SK-N-SH (cell line): ENCODE measurements at regions not wholly inside any gene's neighbourhood (a gene's known extent, or its start where the extent isn't known, plus 50 kb on each side); places are given as distances from the start of the nearest gene placed in this dataset.

Experiments
- CTCF ChIA-PET: fragments of 300-600, 350-600 bp; formaldehyde crosslinking; extraction: SDS; loops from one replicate; lab custom pipeline; 2021; lab: Yijun Ruan, JAX
- POLR2A ChIA-PET: fragments of 350-600 bp; sonication (Branson Sonifier 250); formaldehyde crosslinking; extraction: SDS; loops from one replicate; lab custom pipeline; 2020; ENCODE audit warnings: antibody characterized with exemption, inconsistent platforms; lab: Yijun Ruan, JAX
- DNase-seq: peaks from one replicate; pipeline ENCODE4 v3.0.0; 2012
- H2AFZ ChIP-seq: fragments of 200-600 bp; sonication (generic); 2 replicates; pipeline ENCODE4 v1.8.1; 2016; ENCODE audit warnings: antibody characterized with exemption, mild to moderate bottlenecking, low read depth
- H3F3A ChIP-seq: fragments of 200-600 bp; sonication (generic); replicated peaks from 2 replicates; pipeline ENCODE3; 2016; ENCODE audit warnings: antibody characterized with exemption, mild to moderate bottlenecking; ENCODE audit not compliant: insufficient read depth
- H3K27ac ChIP-seq, 2 experiments: fragments of 200-500 bp in 1 of 2; fragments of 200-600 bp in 1 of 2; sonication (Bioruptor generic) in 1 of 2; sonication (generic), shearing (Covaris generic) in 1 of 2; 2 replicates each; pipeline versions ENCODE4 v1.5.1 to v1.6.1; 2014 to 2016; ENCODE audit warnings: low read depth in 2 of 2, inconsistent platforms in 1 of 2, low read length in 1 of 2, mild to moderate bottlenecking in 1 of 2, mixed read lengths in 1 of 2
- H3K27me3 ChIP-seq: fragments of 200-600 bp; sonication (generic), shearing (Covaris generic); 2 replicates; pipeline ENCODE4 v1.6.1; 2016; ENCODE audit warnings: mixed run types; ENCODE audit not compliant: insufficient read depth
- H3K36me3 ChIP-seq, 2 experiments: fragments of 200-500 bp in 1 of 2; fragments of 200-600 bp in 1 of 2; sonication (Bioruptor generic) in 1 of 2; sonication (generic) in 1 of 2; replicated peaks in 1 of 2; 2 replicates each; pipeline versions ENCODE3 to v1.5.1; 2014 to 2016; ENCODE audit warnings: low read length in 1 of 2, mild to moderate bottlenecking in 1 of 2; ENCODE audit not compliant: insufficient read depth in 2 of 2, control insufficient read depth in 1 of 2
- H3K4me1 ChIP-seq, 2 experiments: fragments of 200-500 bp in 1 of 2; fragments of 200-600 bp in 1 of 2; sonication (Bioruptor generic) in 1 of 2; sonication (generic), shearing (Covaris generic) in 1 of 2; 2 replicates each; pipeline versions ENCODE4 v1.5.1 to v1.6.1; 2014 to 2016; ENCODE audit warnings: low read depth in 1 of 2, low read length in 1 of 2, mixed run types in 1 of 2; ENCODE audit not compliant: insufficient read depth in 2 of 2, control insufficient read depth in 1 of 2
- H3K4me2 ChIP-seq: fragments of 200-600 bp; sonication (generic), shearing (Covaris generic); 2 replicates; pipeline ENCODE4 v1.6.1; 2017; ENCODE audit warnings: mixed run types
- H3K4me3 ChIP-seq, 2 experiments: fragments of 200-500 bp in 1 of 2; fragments of 200-600 bp in 1 of 2; sonication (Bioruptor generic) in 1 of 2; sonication (generic), shearing (Covaris generic) in 1 of 2; 2 replicates each; pipeline versions ENCODE4 v1.5.1 to v1.8.1; 2014 to 2016; ENCODE audit warnings: low read depth in 2 of 2, inconsistent platforms in 1 of 2, low read length in 1 of 2, mild to moderate bottlenecking in 1 of 2, mixed read lengths in 1 of 2, moderate library complexity in 1 of 2
- H3K79me2 ChIP-seq: fragments of 200-600 bp; sonication (generic); 2 replicates; pipeline ENCODE4 v1.8.1; 2017; ENCODE audit warnings: mild to moderate bottlenecking; ENCODE audit not compliant: insufficient read depth
- H3K9ac ChIP-seq: fragments of 200-600 bp; sonication (generic); 2 replicates; pipeline ENCODE4 v1.6.1; 2017; ENCODE audit warnings: mixed run types
- H3K9me2 ChIP-seq: fragments of 200-600 bp; sonication (generic); 2 replicates; pipeline ENCODE4 v1.6.1; 2017; ENCODE audit warnings: mixed run types
- H3K9me3 ChIP-seq: fragments of 200-600 bp; sonication (generic); 2 replicates; pipeline ENCODE4 v1.6.1; 2017; ENCODE audit warnings: mixed run types, mild to moderate bottlenecking, moderate library complexity
- H4K20me1 ChIP-seq: fragments of 200-600 bp; sonication (generic); 2 replicates; pipeline ENCODE4 v1.6.1; 2017; ENCODE audit warnings: mild to moderate bottlenecking, mixed run types; ENCODE audit not compliant: insufficient read depth
- CHD2 ChIP-seq: fragments of 150-350 bp; IDR thresholded peaks from 2 replicates; pipeline ENCODE4 v1.6.1; 2018; ENCODE audit warnings: low read length; ENCODE audit not compliant: partially characterized antibody
- EP300 ChIP-seq, 2 experiments: IDR thresholded peaks; 2 replicates each; pipeline versions ENCODE4 v1.4.0 to v1.6.1; 2012; ENCODE audit warnings: borderline replicate concordance in 1 of 2, low read depth in 1 of 2, low read length in 1 of 2
- EZH2phosphoT487 ChIP-seq: fragments of 200-600 bp; sonication (generic); IDR thresholded peaks from 2 replicates; pipeline ENCODE4 v1.6.1; 2017; ENCODE audit warnings: low read depth, mixed run types, mild to moderate bottlenecking, antibody characterized with exemption, moderate library complexity, borderline replicate concordance
- FOSL2 ChIP-seq: IDR thresholded peaks from 2 replicates; pipeline ENCODE4 v1.4.0; 2012; ENCODE audit warnings: low read depth, mild to moderate bottlenecking, moderate library complexity, borderline replicate concordance
- GABPA ChIP-seq: IDR thresholded peaks from 2 replicates; pipeline ENCODE4 v1.4.0; 2012; ENCODE audit warnings: low read depth, mild to moderate bottlenecking
- IRF3 ChIP-seq: fragments of 150-350 bp; IDR thresholded peaks from 2 replicates; pipeline ENCODE4 v1.6.1; 2016; ENCODE audit warnings: mild to moderate bottlenecking, low read depth, low read length
- MEF2A ChIP-seq: IDR thresholded peaks from 2 replicates; pipeline ENCODE4 v1.4.0; 2012; ENCODE audit warnings: low read depth, borderline replicate concordance
- MXI1 ChIP-seq: IDR thresholded peaks from 2 replicates; pipeline ENCODE4 v1.6.1; 2012; ENCODE audit warnings: mild to moderate bottlenecking, low read depth, low read length, improper control_type of control experiment
- NRF1 ChIP-seq: IDR thresholded peaks from 2 replicates; pipeline ENCODE4 v1.6.1; 2012; ENCODE audit warnings: low read depth, mild to moderate bottlenecking, low read length
- PBX3 ChIP-seq: IDR thresholded peaks from 2 replicates; pipeline ENCODE4; 2012
- RAD21 ChIP-seq: IDR thresholded peaks from 2 replicates; pipeline ENCODE4 v1.6.1; 2012; ENCODE audit warnings: mild to moderate bottlenecking, low read length
- REST ChIP-seq: IDR thresholded peaks from 2 replicates; pipeline ENCODE4 v1.6.1; 2012; ENCODE audit warnings: mild to moderate bottlenecking, low read depth, low read length, moderate library complexity
- RXRA ChIP-seq: IDR thresholded peaks from 2 replicates; pipeline ENCODE4 v1.4.0; 2012; ENCODE audit warnings: low read depth, mild to moderate bottlenecking, borderline replicate concordance
- TAF1 ChIP-seq: IDR thresholded peaks from 2 replicates; pipeline ENCODE4 v1.6.1; 2012; ENCODE audit warnings: low read depth, mild to moderate bottlenecking, low read length, moderate library complexity, borderline replicate concordance
- TCF12 ChIP-seq: IDR thresholded peaks from 2 replicates; pipeline ENCODE4 v1.4.0; 2012
- USF1 ChIP-seq: IDR thresholded peaks from 2 replicates; pipeline ENCODE4 v1.4.0; 2012; ENCODE audit warnings: low read depth, borderline replicate concordance
- ZBTB33 ChIP-seq: IDR thresholded peaks from 2 replicates; pipeline ENCODE4 v1.4.0; 2012; ENCODE audit warnings: low read depth, borderline replicate concordance
- WGBS: methylation state at CpG from one replicate; pipeline ENCODE4 v1.1.6; 2017; ENCODE audit warnings: low lambda C conversion rate; 5-methylcytosine and 5-hydroxymethylcytosine counted together

- Histone ChIP-seq H2AFZ (no peak overlapping the region), H3K4me3 (no peak overlapping the region), H3K27me3 (no peaks in the 10 kb centered on the region), H4K20me1 (no peaks in the 10 kb centered on the region), H3K4me2 (no peak overlapping the region), H3K9me3 (no peaks in the 10 kb centered on the region), H3K9ac (no peak overlapping the region), H3K9me2 (no peaks in the 10 kb centered on the region), H3K36me3 (no peaks in the 10 kb centered on the region), H3K4me1 (peaks cover 0 to 2% of the 10 kb centered on the region in 2 experiments; a peak in 2 of 4 replicates), H3F3A (no peaks in the 10 kb centered on the region), H3K27ac (no peak overlapping the region), H3K79me2 (no peaks in the 10 kb centered on the region)
- DNase-seq, result no peak
- ChIA-PET POLR2A (no interaction called here), CTCF (interaction anchor here (1.1 kb wide), 1 partner anchor 877 kb away, joined by 3 read pairs; no protein-coding TSS in a partner anchor)
- TF ChIP-seq USF1 (no peak), EZH2phosphoT487 (no peak), FOSL2 (no peak), REST (no peak), RAD21 (no peak), MXI1 (no peak), NRF1 (no peak), PBX3 (no peak), IRF3 (no peak), GABPA (no peak), RXRA (no peak), MEF2A (no peak), EP300 (IDR thresholded peaks at IDR 0.05; ENCODE audit: borderline replicate concordance in 1 of 2, low read depth in 1 of 2, low read length in 1 of 2) (no peak), TAF1 (no peak), CHD2 (no peak), TCF12 (no peak), ZBTB33 (no peak)
- WGBS, result 91% methylated on average over 4 of the region's 4 CpGs
Observed at GRCh38 chr12:89976866-89977265, 268.2 kb upstream of the ATP2B1 start.
